ENCODE measurements at regions not wholly inside any gene's neighbourhood (a gene's known extent, or its start where the extent isn't known, plus 50 kb on each side); places are given as distances from the start of the nearest gene placed in this dataset.
"Not testable (repeated sequence)": the region's sequence is repeated elsewhere in the genome, so short reads cannot be mapped to it uniquely, and the experiment has no call there.

- H3K9me3 ChIP-seq, result no peaks in the 10 kb centered on the region
- H3K36me3 ChIP-seq, result no peaks in the 10 kb centered on the region
- ATAC-seq (no peak), FAIRE-seq (no peak), DNase-seq (no peak)
- intact Hi-C loops (cut with DNase I), result no loop called here
- WGBS, 2 donors, result 31 to 42% methylated on average over 2 of the region's 2 CpGs
- no peak overlapping the region for H3K27ac ChIP-seq
- H3K4me1 ChIP-seq, result no peaks in the 10 kb centered on the region
- no peak overlapping the region for H3K4me3 ChIP-seq
- no peaks in the 10 kb centered on the region for H3K27me3 ChIP-seq
- no peak for TF ChIP-seq CTCF (IDR thresholded peaks at IDR 0.05)
Measured at GRCh38 chr6:86657192-86657591, 280.1 kb upstream of the HTR1E start.

- Histone ChIP-seq H3K4me1 (no peaks in the 10 kb centered on the region), H3K36me3 (no peaks in the 10 kb centered on the region), H3K4me3 (no peak overlapping the region), H3K27ac (no peak overlapping the region), H3K27me3 (no peaks in the 10 kb centered on the region), H3K9me3 (no peaks in the 10 kb centered on the region)
- intact Hi-C loops (cut with DNase I), result no loop called here
- DNase-seq (no peak), FAIRE-seq (no peak), ATAC-seq (no peak)
- TF ChIP-seq CTCF (IDR thresholded peaks at IDR 0.05), result no peak
- 8 to 14% methylated on average over 1 of the region's 1 CpG for WGBS, 2 donors
Measured at GRCh38 chr6:86629123-86629522, 308.2 kb upstream of the HTR1E start.

GRCh38 chr6:86619428-86619827 lies 317.9 kb upstream of the HTR1E start:
- H3K4me3 ChIP-seq, result no peak overlapping the region
- no peaks in the 10 kb centered on the region for H3K36me3 ChIP-seq
- intact Hi-C loops (cut with DNase I), result no loop called here
- H3K4me1 ChIP-seq, result no peaks in the 10 kb centered on the region
- peaks cover 0 to 3% (median 0%) of the 10 kb centered on the region in 4 donors for H3K9me3 ChIP-seq
- no peak overlapping the region for H3K27ac ChIP-seq
- DNase-seq (no peak), FAIRE-seq (no peak), ATAC-seq (no peak)
- no peak for TF ChIP-seq CTCF (IDR thresholded peaks at IDR 0.05)
- no peaks in the 10 kb centered on the region for H3K27me3 ChIP-seq
- 83 to 84% methylated on average over 2 of the region's 2 CpGs for WGBS, 2 donors

GRCh38 chr6:86615299-86615698 lies 322.0 kb upstream of the HTR1E start:
- no peak for TF ChIP-seq CTCF (IDR thresholded peaks at IDR 0.05)
- ATAC-seq, result no peak
- Histone ChIP-seq H3K4me3 (no peak overlapping the region), H3K36me3 (no peaks in the 10 kb centered on the region), H3K27ac (no peak overlapping the region), H3K9me3 (no peaks in the 10 kb centered on the region), H3K4me1 (no peaks in the 10 kb centered on the region), H3K27me3 (no peaks in the 10 kb centered on the region)
- WGBS, 2 donors, result 46 to 52% methylated on average over 1 of the region's 1 CpG
- intact Hi-C loops (cut with DNase I), result no loop called here
- FAIRE-seq, result no peak
- no peak for DNase-seq

GRCh38 chr6:86609549-86610388 lies 327.6 kb upstream of the HTR1E start:
- TF ChIP-seq CTCF (IDR thresholded peaks at IDR 0.05), result no peak
- H3K36me3 ChIP-seq, result no peaks in the 10 kb centered on the region
- H3K27ac ChIP-seq, result no peak overlapping the region
- no peaks in the 10 kb centered on the region for H3K9me3 ChIP-seq
- 39 to 49% methylated on average over 9 of the region's 9 CpGs for WGBS, 2 donors
- FAIRE-seq (no peak), DNase-seq (no peak), ATAC-seq (no peak)
- H3K27me3 ChIP-seq, result no peaks in the 10 kb centered on the region
- H3K4me3 ChIP-seq, result no peak overlapping the region
- intact Hi-C loops (cut with DNase I), result no loop called here
- H3K4me1 ChIP-seq, result no peaks in the 10 kb centered on the region

- intact Hi-C loops (cut with DNase I); H3K4me3 ChIP-seq; FAIRE-seq; H3K27me3 ChIP-seq; H3K36me3 ChIP-seq; DNase-seq; H3K9me3 ChIP-seq; H3K27ac ChIP-seq; H3K4me1 ChIP-seq; ATAC-seq: not testable (repeated sequence)
- 53 to 57% methylated on average over 3 of the region's 3 CpGs for WGBS, 2 donors
Measured at GRCh38 chr6:86603364-86603763, 334.0 kb upstream of the HTR1E start.

- FAIRE-seq; H3K9me3 ChIP-seq; H3K4me3 ChIP-seq; DNase-seq; H3K4me1 ChIP-seq; intact Hi-C loops (cut with DNase I); H3K36me3 ChIP-seq; H3K27ac ChIP-seq; ATAC-seq; H3K27me3 ChIP-seq: not testable (repeated sequence)
- 47 to 54% methylated on average over 6 of the region's 6 CpGs for WGBS, 2 donors
Measured at GRCh38 chr6:86602093-86602492, 335.2 kb upstream of the HTR1E start.

- FAIRE-seq; H3K36me3 ChIP-seq; H3K27ac ChIP-seq; H3K9me3 ChIP-seq; DNase-seq; intact Hi-C loops (cut with DNase I); H3K4me1 ChIP-seq; ATAC-seq; H3K4me3 ChIP-seq; H3K27me3 ChIP-seq: not testable (repeated sequence)
- 62 to 64% methylated on average over 4 of the region's 4 CpGs for WGBS, 2 donors
Measured at GRCh38 chr6:86598969-86599368, 338.4 kb upstream of the HTR1E start.
